H9 (cell line): ENCODE measurements at regions not wholly inside any gene's neighbourhood (a gene's known extent, or its start where the extent isn't known, plus 50 kb on each side); places are given as distances from the start of the nearest gene placed in this dataset.

ENCODE experiments used
- DNase-seq: peaks from one replicate; pipeline ENCODE4 v3.0.0-alpha.2; 2017
- H2AFZ ChIP-seq: one replicate; pipeline ENCODE4 v1.6.1; 2013; ENCODE audit warnings: mild to moderate bottlenecking, low read length, control low read depth, moderate library complexity
- H2AK5ac ChIP-seq: 2 replicates; pipeline ENCODE4 v1.6.1; 2013; ENCODE audit warnings: low read length, control low read depth, mixed read lengths; ENCODE audit not compliant: insufficient read length
- H2BK120ac ChIP-seq: one replicate; pipeline ENCODE4 v1.6.1; 2013; ENCODE audit warnings: low read depth, mild to moderate bottlenecking, low read length, control low read depth, inconsistent platforms; ENCODE audit not compliant: poor library complexity, severe bottlenecking
- H2BK12ac ChIP-seq: 2 replicates; pipeline ENCODE4 v1.6.1; 2013; ENCODE audit warnings: low read length, control low read depth, mixed read lengths, low read depth; ENCODE audit not compliant: insufficient read length
- H2BK15ac ChIP-seq: 2 replicates; pipeline ENCODE4 v1.6.1; 2013; ENCODE audit warnings: low read depth, low read length, control low read depth
- H2BK20ac ChIP-seq: one replicate; pipeline ENCODE4 v1.6.1; 2013; ENCODE audit warnings: low read depth, mild to moderate bottlenecking, low read length, control low read depth, inconsistent platforms; ENCODE audit not compliant: poor library complexity, severe bottlenecking
- H2BK5ac ChIP-seq: 2 replicates; pipeline ENCODE4 v1.6.1; 2013; ENCODE audit warnings: low read length, control low read depth, mixed read lengths; ENCODE audit not compliant: insufficient read length
- H3K14ac ChIP-seq: 2 replicates; pipeline ENCODE4 v1.6.1; 2013; ENCODE audit warnings: low read length, control low read depth; ENCODE audit not compliant: insufficient read depth
- H3K18ac ChIP-seq: 2 replicates; pipeline ENCODE4 v1.6.1; 2013; ENCODE audit warnings: low read depth, mild to moderate bottlenecking, mixed read lengths, low read length, control low read depth; ENCODE audit not compliant: insufficient read length
- H3K23ac ChIP-seq: 2 replicates; pipeline ENCODE4 v1.6.1; 2013; ENCODE audit warnings: low read length, control low read depth, mixed read lengths, low read depth; ENCODE audit not compliant: insufficient read length
- H3K23me2 ChIP-seq: 2 replicates; pipeline ENCODE4 v1.6.1; 2013; ENCODE audit warnings: low read depth, mild to moderate bottlenecking, mixed read lengths, low read length, control low read depth; ENCODE audit not compliant: insufficient read length, poor library complexity, severe bottlenecking
- H3K27ac ChIP-seq: 2 replicates; pipeline ENCODE4 v1.5.1; 2013; ENCODE audit warnings: low read length, control low read depth, mixed read lengths, low read depth; ENCODE audit not compliant: insufficient read length
- H3K27me3 ChIP-seq: 2 replicates; pipeline ENCODE4 v1.6.1; 2013; ENCODE audit warnings: low read length, control low read depth, inconsistent platforms; ENCODE audit not compliant: insufficient read depth
- H3K4ac ChIP-seq: 2 replicates; pipeline ENCODE4 v1.6.1; 2013; ENCODE audit warnings: low read depth, mild to moderate bottlenecking, control low read depth, inconsistent platforms, low read length, moderate library complexity
- H3K4me1 ChIP-seq: 2 replicates; pipeline ENCODE4 v1.6.1; 2013; ENCODE audit warnings: low read length, control low read depth, inconsistent platforms; ENCODE audit not compliant: insufficient read depth
- H3K4me2 ChIP-seq: 2 replicates; pipeline ENCODE4 v1.6.1; 2013; ENCODE audit warnings: low read length, control low read depth, mixed read lengths; ENCODE audit not compliant: insufficient read length, insufficient read depth
- H3K56ac ChIP-seq: 2 replicates; pipeline ENCODE4 v1.6.1; 2013; ENCODE audit warnings: low read depth, mild to moderate bottlenecking, mixed read lengths, low read length, control low read depth; ENCODE audit not compliant: insufficient read length
- H3K79me1 ChIP-seq: 2 replicates; pipeline ENCODE4 v1.6.1; 2013; ENCODE audit warnings: low read depth, mild to moderate bottlenecking, moderate library complexity, low read length, control low read depth, inconsistent platforms; ENCODE audit not compliant: insufficient read depth, poor library complexity, severe bottlenecking
- H3K79me2 ChIP-seq: 2 replicates; pipeline ENCODE4 v1.6.1; 2013; ENCODE audit warnings: low read length, control low read depth, inconsistent platforms; ENCODE audit not compliant: insufficient read depth
- H3K9ac ChIP-seq: 2 replicates; pipeline ENCODE4 v1.6.1; 2013; ENCODE audit warnings: low read length, control low read depth, mixed read lengths; ENCODE audit not compliant: insufficient read length; ENCODE audit errors: extremely low read depth
- H3K9me3 ChIP-seq: one replicate; pipeline ENCODE4 v1.6.1; 2013; ENCODE audit warnings: low read depth, low read length, inconsistent platforms; ENCODE audit not compliant: control insufficient read depth
- H3T11ph ChIP-seq: one replicate; pipeline ENCODE4 v1.6.1; 2013; ENCODE audit warnings: mild to moderate bottlenecking, low read length, control low read depth, inconsistent platforms
- H4K20me1 ChIP-seq: one replicate; pipeline ENCODE4 v1.6.1; 2013; ENCODE audit not compliant: control insufficient read depth, insufficient read length, insufficient read depth
- H4K5ac ChIP-seq: 2 replicates; pipeline ENCODE4 v1.6.1; 2013; ENCODE audit warnings: low read depth, mild to moderate bottlenecking, mixed read lengths, low read length, control low read depth; ENCODE audit not compliant: insufficient read length
- H4K8ac ChIP-seq: replicated peaks from 2 replicates; pipeline ENCODE4 v1.6.1; 2013; ENCODE audit warnings: low read length, control low read depth, mixed read lengths, low read depth; ENCODE audit not compliant: insufficient read length
- H4K91ac ChIP-seq: 2 replicates; pipeline ENCODE4 v1.6.1; 2013; ENCODE audit warnings: low read depth, mild to moderate bottlenecking, moderate library complexity, mixed read lengths, low read length, control low read depth; ENCODE audit not compliant: insufficient read length
- H3K27ac Mint-ChIP-seq, 3 experiments: 2 replicates in 2 of 3; 3 replicates in 1 of 3; pipeline ENCODE4 v1.8.0; 2020 to 2021; ENCODE audit warnings: mixed read lengths in 3 of 3, mild to moderate bottlenecking in 1 of 3, moderate library complexity in 1 of 3
- H3K27me3 Mint-ChIP-seq: 2 replicates; pipeline ENCODE4 v1.8.0; 2021; ENCODE audit warnings: low read depth, mild to moderate bottlenecking, moderate library complexity, mixed read lengths
- H3K36me3 Mint-ChIP-seq, 3 experiments: 2 replicates in 2 of 3; 3 replicates in 1 of 3; pipeline ENCODE4 v1.8.0; 2020 to 2021; ENCODE audit warnings: low read depth in 3 of 3, mixed read lengths in 3 of 3; ENCODE audit not compliant: insufficient read depth in 1 of 3
- H3K4me1 Mint-ChIP-seq, 2 experiments: 2 replicates each; pipeline ENCODE4 v1.8.0; 2020; ENCODE audit warnings: mixed read lengths in 2 of 2
- H3K4me3 Mint-ChIP-seq, 2 experiments: 2 replicates in 1 of 2; 3 replicates in 1 of 2; pipeline ENCODE4 v1.8.0; 2020 to 2021; ENCODE audit warnings: mild to moderate bottlenecking in 2 of 2, mixed read lengths in 2 of 2, moderate library complexity in 1 of 2
- H3K9me3 Mint-ChIP-seq, 2 experiments: 2 replicates in 1 of 2; 3 replicates in 1 of 2; pipeline ENCODE4 v1.8.0; 2020; ENCODE audit warnings: mild to moderate bottlenecking in 2 of 2, mixed read lengths in 2 of 2, moderate library complexity in 1 of 2
- CTCF ChIP-seq: fragments of 200-600 bp; sonication (generic); conservative IDR thresholded peaks from 3 replicates; pipeline ENCODE4 v1.8.0; 2021; ENCODE audit warnings: antibody characterized with exemption, mild to moderate bottlenecking
- WGBS: extraction: QIAGEN DNeasy Blood & Tissue Kit; methylation state at CpG from one replicate; pipeline ENCODE4 v1.1.7; 2013; ENCODE audit warnings: missing lambda C conversion rate, low lambda C conversion rate, mixed read lengths; ENCODE audit not compliant: insufficient read length; ENCODE audit errors: extremely low coverage; 5-methylcytosine and 5-hydroxymethylcytosine counted together

DNA sequence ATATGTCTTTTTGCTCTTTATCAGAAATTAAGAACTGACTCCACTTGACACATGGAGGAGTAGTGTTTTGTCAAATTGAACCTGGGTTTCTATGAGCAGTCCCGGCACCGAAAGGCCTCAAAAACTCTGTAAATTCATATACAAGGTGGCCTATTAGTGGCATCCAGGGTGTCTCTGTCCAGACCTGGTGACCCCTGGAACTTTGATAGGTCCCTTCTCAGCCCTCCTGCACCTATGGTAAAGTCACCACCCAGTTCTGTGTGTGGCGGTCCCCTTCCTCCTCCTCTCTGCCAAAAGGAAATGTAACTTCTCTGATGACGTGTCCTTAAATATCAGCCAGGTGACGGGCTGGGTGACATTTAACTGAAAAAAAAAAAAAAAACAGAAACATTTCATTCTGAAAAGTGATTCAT is 204.0 kb upstream of the FOXN3 start:
- Histone ChIP-seq H3K79me2 (peaks cover 5% of the 10 kb centered on the region; the same call in 1 of the 2 replicates), H4K20me1 (no peaks in the 10 kb centered on the region), H3K4me1 (peaks cover 14% of the 10 kb centered on the region), H2BK5ac (no peak overlapping the region), H3K4me2 (no peak overlapping the region), H2BK20ac (no peak overlapping the region), H3K23me2 (peaks cover 9% of the 10 kb centered on the region), H2AK5ac (no peak overlapping the region), H3K4ac (no peak overlapping the region), H3K27ac (no peak overlapping the region), H4K8ac (no peak overlapping the region), H4K5ac (no peak overlapping the region), H3K9me3 (no peaks in the 10 kb centered on the region), H3K56ac (no peak overlapping the region), H3K79me1 (no peaks in the 10 kb centered on the region), H2BK15ac (no peak overlapping the region), H2AFZ (no peak overlapping the region), H3K23ac (no peak overlapping the region), H3K18ac (no peak overlapping the region), H4K91ac (no peak overlapping the region), H3T11ph (no peak overlapping the region), H3K27me3 (no peaks in the 10 kb centered on the region), H3K14ac (no peak overlapping the region), H2BK120ac (no peak overlapping the region), H3K9ac (no peak overlapping the region), H2BK12ac (no peak overlapping the region)
- Mint-ChIP-seq H3K9me3 (no peaks in the 10 kb centered on the region; a peak in 1 of 5 replicates), H3K27me3 (no peaks in the 10 kb centered on the region; the same call in 1 of the 2 replicates), H3K27ac (peak overlapping the region in 1 of 3 experiments; percentile 92; a peak in 1 of 7 replicates), H3K36me3 (no peaks in the 10 kb centered on the region; a peak in 1 of 7 replicates), H3K4me3 (no peak overlapping the region), H3K4me1 (peaks cover 59 to 63% of the 10 kb centered on the region in 2 experiments)
- no peak for DNase-seq
- no CpG with 5 or more reads among the region's 5 CpGs for WGBS
- no peak for TF ChIP-seq CTCF
